ENCODE measurements at regions not wholly inside any gene's neighbourhood (a gene's known extent, or its start where the extent isn't known, plus 50 kb on each side); places are given as distances from the start of the nearest gene placed in this dataset.

DNA sequence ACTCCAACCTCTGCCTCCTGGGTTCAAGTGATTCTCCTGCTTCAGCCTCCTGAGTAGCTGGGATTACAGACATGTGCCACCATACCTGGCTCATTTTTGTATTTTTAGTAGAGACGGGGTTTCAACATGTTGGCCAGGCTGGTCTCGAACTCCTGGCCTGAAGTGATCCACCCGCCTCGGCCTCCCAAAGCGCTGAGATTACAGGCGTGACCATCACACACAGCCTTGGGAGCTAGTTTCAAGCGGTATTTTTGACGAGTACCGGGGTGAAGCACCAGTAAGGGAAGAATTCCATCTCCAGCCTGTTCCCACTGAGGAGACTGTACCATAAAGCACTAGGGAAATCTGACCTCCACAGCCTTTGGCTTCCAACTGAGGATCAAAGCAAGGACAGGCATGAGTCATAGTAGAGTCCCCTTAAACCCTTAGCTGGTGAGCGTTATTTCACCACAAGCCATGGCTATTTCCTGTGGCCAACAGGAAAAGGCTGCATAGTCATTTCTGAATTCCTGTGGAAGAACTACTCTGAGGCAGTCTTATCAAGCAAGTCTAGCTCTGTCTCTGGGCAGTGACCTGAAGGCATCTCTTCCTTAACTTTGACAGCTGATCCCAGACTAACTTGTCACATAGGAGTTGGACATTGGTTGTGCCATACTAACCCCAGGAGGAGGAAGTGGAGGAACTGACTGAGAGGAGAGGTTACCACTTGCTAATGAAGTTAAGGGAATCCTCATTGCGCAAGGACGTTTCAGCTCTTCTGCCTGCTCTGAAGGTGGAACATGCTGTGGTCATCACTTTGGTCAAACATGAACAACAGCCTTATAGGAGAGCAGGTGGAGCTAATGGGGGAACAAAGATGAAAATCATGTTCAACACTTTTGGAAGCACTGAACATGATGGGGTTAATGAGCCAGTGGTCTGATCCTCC lies 85.8 kb upstream of the DMRT1 start:
- no peaks in the 10 kb centered on the region for H3K9me3 Mint-ChIP-seq
- no peak overlapping the region for H3K27ac Mint-ChIP-seq
- TF ChIP-seq CTCF (IDR thresholded peaks at IDR 0.05): no peak
- DNase-seq: peak; percentile 20
- peaks cover 21% of the 10 kb centered on the region for H3K4me1 Mint-ChIP-seq (ENCODE audit: low read depth)
- H3K36me3 Mint-ChIP-seq (ENCODE audit: low read depth): no peaks in the 10 kb centered on the region
- ChIA-PET CTCF (interaction anchor here (0.8 to 1.8 kb wide), 6 partner anchors 7 to 143 kb away, joined by 3 to 9 read pairs (median 4); no protein-coding TSS in a partner anchor), POLR2A (no interaction called here)
- no peak overlapping the region for H3K4me3 Mint-ChIP-seq
- peak; percentile 55 for ATAC-seq
- intact Hi-C loops (cut with micrococcal nuclease): no loop called here
- peaks cover 3% of the 10 kb centered on the region for H3K27me3 Mint-ChIP-seq

GRCh38 chr9:757246-757881 lies 84.1 kb upstream of the DMRT1 start:
- ATAC-seq (peak; percentile 65), DNase-seq (peak; percentile 29)
- Mint-ChIP-seq H3K9me3 (no peaks in the 10 kb centered on the region), H3K4me3 (no peak overlapping the region), H3K36me3 (ENCODE audit: low read depth) (no peaks in the 10 kb centered on the region), H3K27ac (no peak overlapping the region), H3K4me1 (ENCODE audit: low read depth) (peaks cover 8% of the 10 kb centered on the region), H3K27me3 (peaks cover 3% of the 10 kb centered on the region)
- POLR2A ChIA-PET: no interaction called here
- peak; percentile 45 for TF ChIP-seq CTCF (IDR thresholded peaks at IDR 0.05)
- intact Hi-C loops (cut with micrococcal nuclease): no loop called here
- CTCF ChIA-PET: no interaction called here

DNA sequence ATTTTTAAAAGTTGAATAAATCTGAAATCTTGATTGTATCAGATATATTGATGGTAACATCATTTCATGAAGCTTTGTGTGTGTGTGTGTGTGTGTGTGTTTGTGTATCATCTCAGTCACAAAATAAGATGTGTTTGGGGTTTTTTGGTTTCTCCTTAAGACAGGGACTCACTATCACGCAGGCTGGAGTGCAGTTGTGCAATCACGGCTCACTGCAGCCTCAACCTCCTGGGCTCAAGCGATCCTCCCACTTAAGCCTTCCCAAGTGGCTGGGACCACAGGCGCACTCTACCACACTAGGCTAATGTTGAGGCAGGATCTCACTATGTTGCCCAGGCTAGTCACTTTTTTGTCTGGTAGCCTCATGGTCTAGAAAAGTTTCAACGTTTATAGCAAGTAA lies 83.4 kb upstream of the DMRT1 start:
- H3K36me3 Mint-ChIP-seq (ENCODE audit: low read depth): no peaks in the 10 kb centered on the region
- ATAC-seq (no peak), DNase-seq (no peak)
- no peak overlapping the region for H3K4me3 Mint-ChIP-seq
- intact Hi-C loops (cut with micrococcal nuclease): no loop called here
- no peak overlapping the region for H3K27ac Mint-ChIP-seq
- H3K9me3 Mint-ChIP-seq: no peaks in the 10 kb centered on the region
- peaks cover 3% of the 10 kb centered on the region for H3K27me3 Mint-ChIP-seq
- peaks cover 8% of the 10 kb centered on the region for H3K4me1 Mint-ChIP-seq (ENCODE audit: low read depth)
- CTCF ChIA-PET: no interaction called here
- POLR2A ChIA-PET: no interaction called here
- no peak for TF ChIP-seq CTCF (IDR thresholded peaks at IDR 0.05)

DNA sequence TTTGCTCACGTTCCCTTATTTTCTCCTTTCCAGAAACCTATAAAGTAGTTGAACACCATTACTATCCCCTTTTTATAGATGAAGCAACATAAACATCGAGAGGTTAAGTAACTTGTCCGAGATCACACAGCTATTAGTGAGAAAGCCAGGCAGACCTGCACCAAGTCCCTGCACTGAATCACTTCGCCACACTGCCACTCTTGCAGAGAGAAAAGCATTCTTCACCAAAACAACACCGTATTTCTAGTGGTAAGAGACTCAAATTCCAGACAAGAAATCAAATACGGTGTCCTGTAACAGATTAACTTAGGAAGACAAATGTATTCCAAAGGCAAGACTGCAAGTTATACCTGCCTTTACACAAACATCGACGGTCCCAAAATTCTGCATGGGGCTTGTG lies 82.0 kb upstream of the DMRT1 start:
- ChIA-PET POLR2A (no interaction called here), CTCF (no interaction called here)
- no peak for DNase-seq
- H3K4me3 Mint-ChIP-seq: no peak overlapping the region
- H3K4me1 Mint-ChIP-seq (ENCODE audit: low read depth): peaks cover 8% of the 10 kb centered on the region
- H3K27me3 Mint-ChIP-seq: peaks cover 3% of the 10 kb centered on the region
- TF ChIP-seq CTCF (IDR thresholded peaks at IDR 0.05): no peak
- H3K36me3 Mint-ChIP-seq (ENCODE audit: low read depth): no peaks in the 10 kb centered on the region
- H3K27ac Mint-ChIP-seq: no peak overlapping the region
- intact Hi-C loops (cut with micrococcal nuclease): no loop called here
- no peaks in the 10 kb centered on the region for H3K9me3 Mint-ChIP-seq
- no peak for ATAC-seq

Data from activated CD8-positive, alpha-beta T cell treated with anti-CD3 and anti-CD28 coated beads for 36 hours (primary cell).